Peyer's patch (tissue), 4 donors: ENCODE measurements at regions not wholly inside any gene's neighbourhood (a gene's known extent, or its start where the extent isn't known, plus 50 kb on each side); places are given as distances from the start of the nearest gene placed in this dataset.

Experiments used
- POLR2A ChIP-seq, 2 donors: fragments of 450-650 bp; IDR thresholded peaks; one replicate each; pipeline ENCODE4 v1.5.1; 2017; ENCODE audit warnings: antibody characterized with exemption in 2 of 2, mild to moderate bottlenecking in 2 of 2, moderate library complexity in 2 of 2
- TF ChIP-seq, protein P1 (sequence below), 6 experiments: fragments of 450-650 bp in 4 of 6; fragments of 200-600 bp in 2 of 6; sonication (generic) in 1 of 6; IDR thresholded peaks; one replicate each; pipeline ENCODE4 v1.5.1; 2017 to 2019; ENCODE audit warnings: antibody characterized with exemption in 6 of 6, mild to moderate bottlenecking in 3 of 6, moderate library complexity in 1 of 6

GRCh38 chr2:41947701-41948396 is 100.0 kb upstream of the PKDCC start:
- TF ChIP-seq POLR2A (IDR thresholded peaks at IDR 0.05) = no peak
- TF ChIP-seq, protein P1, sequence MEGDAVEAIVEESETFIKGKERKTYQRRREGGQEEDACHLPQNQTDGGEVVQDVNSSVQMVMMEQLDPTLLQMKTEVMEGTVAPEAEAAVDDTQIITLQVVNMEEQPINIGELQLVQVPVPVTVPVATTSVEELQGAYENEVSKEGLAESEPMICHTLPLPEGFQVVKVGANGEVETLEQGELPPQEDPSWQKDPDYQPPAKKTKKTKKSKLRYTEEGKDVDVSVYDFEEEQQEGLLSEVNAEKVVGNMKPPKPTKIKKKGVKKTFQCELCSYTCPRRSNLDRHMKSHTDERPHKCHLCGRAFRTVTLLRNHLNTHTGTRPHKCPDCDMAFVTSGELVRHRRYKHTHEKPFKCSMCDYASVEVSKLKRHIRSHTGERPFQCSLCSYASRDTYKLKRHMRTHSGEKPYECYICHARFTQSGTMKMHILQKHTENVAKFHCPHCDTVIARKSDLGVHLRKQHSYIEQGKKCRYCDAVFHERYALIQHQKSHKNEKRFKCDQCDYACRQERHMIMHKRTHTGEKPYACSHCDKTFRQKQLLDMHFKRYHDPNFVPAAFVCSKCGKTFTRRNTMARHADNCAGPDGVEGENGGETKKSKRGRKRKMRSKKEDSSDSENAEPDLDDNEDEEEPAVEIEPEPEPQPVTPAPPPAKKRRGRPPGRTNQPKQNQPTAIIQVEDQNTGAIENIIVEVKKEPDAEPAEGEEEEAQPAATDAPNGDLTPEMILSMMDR (IDR thresholded peaks at IDR 0.05) = no peak
